ENCODE measurements at regions not wholly inside any gene's neighbourhood (a gene's known extent, or its start where the extent isn't known, plus 50 kb on each side); places are given as distances from the start of the nearest gene placed in this dataset.

DNA sequence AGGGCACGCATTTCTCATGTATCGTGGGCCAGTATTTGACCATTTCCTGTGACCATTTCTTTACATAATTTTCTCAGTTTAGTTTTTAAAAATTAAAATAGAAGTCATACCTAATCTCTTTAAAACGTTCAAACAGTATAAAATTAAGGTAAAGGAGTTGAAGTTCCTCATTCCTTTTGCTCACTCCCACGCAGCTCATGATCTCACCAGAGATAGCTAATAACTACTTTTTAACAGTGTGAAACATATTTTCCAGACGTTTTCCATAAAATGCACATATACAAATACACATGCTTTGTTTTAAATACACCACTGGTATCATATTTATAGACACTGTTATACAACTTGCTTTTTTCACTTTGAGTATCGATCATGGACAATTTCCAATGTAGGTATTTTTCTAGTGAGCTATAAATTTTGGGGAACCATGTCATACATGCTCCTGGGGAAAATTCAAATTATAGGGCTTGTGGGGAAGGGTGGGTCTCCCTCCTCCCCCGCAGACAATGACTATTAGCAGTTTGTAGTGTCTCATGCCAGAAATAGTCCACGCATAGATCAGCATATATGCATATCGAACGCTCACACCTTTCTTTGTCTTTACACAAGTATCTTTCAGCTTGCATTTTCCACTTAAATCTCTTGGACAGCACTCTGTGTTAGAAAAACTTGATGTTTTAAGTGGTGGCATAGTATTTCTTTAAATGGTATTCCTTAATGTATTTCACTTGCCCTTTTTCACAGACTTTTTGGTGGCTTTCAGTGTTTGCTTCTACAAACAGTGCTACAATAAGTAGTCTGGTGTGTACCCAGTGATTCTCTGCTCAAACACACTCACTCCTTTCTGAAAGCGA is 145.5 kb upstream of the ZNF217 start:
- no peak overlapping the region for H2BK120ac ChIP-seq (ENCODE audit: low read depth, low read length, poor library complexity, severe bottlenecking)
- H2BK20ac ChIP-seq (ENCODE audit: low read depth, low read length, poor library complexity, severe bottlenecking), result no peak overlapping the region
- no CpG with 5 or more reads among the region's 11 CpGs for WGBS (ENCODE audit: extremely low coverage, insufficient read length, low lambda C conversion rate)
- H3K27ac Mint-ChIP-seq, result peak overlapping the region; percentile 96 to 99 (median 99)
- no peak overlapping the region for H3K23ac ChIP-seq (ENCODE audit: insufficient read length, low read depth, low read length)
- H3K9me3 Mint-ChIP-seq, result peaks cover 0 to 2% of the 10 kb centered on the region in 2 experiments; a peak in 1 of 5 replicates
- peak overlapping the region; percentile 38 to 66; a peak in 4 of 5 replicates for H3K4me3 Mint-ChIP-seq
- H4K5ac ChIP-seq (ENCODE audit: insufficient read length, low read depth, low read length), result no peak overlapping the region
- H3K27me3 ChIP-seq (ENCODE audit: insufficient read depth, low read length), result no peaks in the 10 kb centered on the region
- H2AFZ ChIP-seq (ENCODE audit: low read length), result no peak overlapping the region
- DNase-seq, result no peak
- peak overlapping the region; percentile 18 for H3K9ac ChIP-seq (ENCODE audit: extremely low read depth, insufficient read length, low read length)
- no peaks in the 10 kb centered on the region for H3K36me3 Mint-ChIP-seq (ENCODE audit: insufficient read depth in 1 of 3, low read depth in 3 of 3)
- no peak overlapping the region for H3T11ph ChIP-seq (ENCODE audit: low read length)
- no peak overlapping the region for H3K27ac ChIP-seq (ENCODE audit: insufficient read length, low read depth, low read length)
- no peak overlapping the region for H2BK5ac ChIP-seq (ENCODE audit: insufficient read length, low read length)
- H2BK15ac ChIP-seq (ENCODE audit: low read depth, low read length), result no peak overlapping the region
- H3K14ac ChIP-seq (ENCODE audit: insufficient read depth, low read length), result no peak overlapping the region
- no peaks in the 10 kb centered on the region for H4K20me1 ChIP-seq (ENCODE audit: control insufficient read depth, insufficient read depth, insufficient read length)
- no peak overlapping the region for H3K4ac ChIP-seq (ENCODE audit: low read depth, low read length)
- no peak overlapping the region for H2BK12ac ChIP-seq (ENCODE audit: insufficient read length, low read depth, low read length)
- H4K8ac ChIP-seq (replicated peaks; ENCODE audit: insufficient read length, low read depth, low read length), result no peak overlapping the region
- no peak overlapping the region for H3K4me2 ChIP-seq (ENCODE audit: insufficient read depth, insufficient read length, low read length)
- H3K4me1 Mint-ChIP-seq, result peaks cover 73 to 81% of the 10 kb centered on the region in 2 experiments
- peaks cover 32% of the 10 kb centered on the region for H3K4me1 ChIP-seq (ENCODE audit: insufficient read depth, low read length)
- no peaks in the 10 kb centered on the region for H3K9me3 ChIP-seq (ENCODE audit: control insufficient read depth, low read depth, low read length)
- H3K79me1 ChIP-seq (ENCODE audit: insufficient read depth, low read depth, low read length, poor library complexity, severe bottlenecking), result no peaks in the 10 kb centered on the region
- H3K79me2 ChIP-seq (ENCODE audit: insufficient read depth, low read length), result no peaks in the 10 kb centered on the region
- H3K27me3 Mint-ChIP-seq (ENCODE audit: low read depth), result no peaks in the 10 kb centered on the region
- no peak overlapping the region for H3K56ac ChIP-seq (ENCODE audit: insufficient read length, low read depth, low read length)
- H3K18ac ChIP-seq (ENCODE audit: insufficient read length, low read depth, low read length), result no peak overlapping the region
- TF ChIP-seq, protein P1, sequence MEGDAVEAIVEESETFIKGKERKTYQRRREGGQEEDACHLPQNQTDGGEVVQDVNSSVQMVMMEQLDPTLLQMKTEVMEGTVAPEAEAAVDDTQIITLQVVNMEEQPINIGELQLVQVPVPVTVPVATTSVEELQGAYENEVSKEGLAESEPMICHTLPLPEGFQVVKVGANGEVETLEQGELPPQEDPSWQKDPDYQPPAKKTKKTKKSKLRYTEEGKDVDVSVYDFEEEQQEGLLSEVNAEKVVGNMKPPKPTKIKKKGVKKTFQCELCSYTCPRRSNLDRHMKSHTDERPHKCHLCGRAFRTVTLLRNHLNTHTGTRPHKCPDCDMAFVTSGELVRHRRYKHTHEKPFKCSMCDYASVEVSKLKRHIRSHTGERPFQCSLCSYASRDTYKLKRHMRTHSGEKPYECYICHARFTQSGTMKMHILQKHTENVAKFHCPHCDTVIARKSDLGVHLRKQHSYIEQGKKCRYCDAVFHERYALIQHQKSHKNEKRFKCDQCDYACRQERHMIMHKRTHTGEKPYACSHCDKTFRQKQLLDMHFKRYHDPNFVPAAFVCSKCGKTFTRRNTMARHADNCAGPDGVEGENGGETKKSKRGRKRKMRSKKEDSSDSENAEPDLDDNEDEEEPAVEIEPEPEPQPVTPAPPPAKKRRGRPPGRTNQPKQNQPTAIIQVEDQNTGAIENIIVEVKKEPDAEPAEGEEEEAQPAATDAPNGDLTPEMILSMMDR (conservative IDR thresholded peaks at IDR 0.05), result no peak
- no peak overlapping the region for H2AK5ac ChIP-seq (ENCODE audit: insufficient read length, low read length)
- no peaks in the 10 kb centered on the region for H3K23me2 ChIP-seq (ENCODE audit: insufficient read length, low read depth, low read length, poor library complexity, severe bottlenecking)
- H4K91ac ChIP-seq (ENCODE audit: insufficient read length, low read depth, low read length), result no peak overlapping the region
